Upper lobe of left lung (tissue), 6 donors: ENCODE measurements at regions not wholly inside any gene's neighbourhood (a gene's known extent, or its start where the extent isn't known, plus 50 kb on each side); places are given as distances from the start of the nearest gene placed in this dataset.
A peak's percentile ranks its signal among the peaks of the same experiment; 100 is the strongest.

Experiments used
- ATAC-seq, 2 donors: fragments of 200-7000 bp; cut with Tn5 transposase; one replicate each; pipeline ENCODE4 v1.9.1; 2022; ENCODE audit warnings: mild to moderate bottlenecking in 2 of 2, moderate library complexity in 2 of 2; ENCODE audit not compliant: low FRiP score in 2 of 2
- DNase-seq, 2 donors: peaks; one replicate each; pipeline ENCODE4 v3.0.0-alpha.2; 2019 to 2020
- H3K27ac ChIP-seq, 4 donors: fragments of 200-600 bp; sonication (generic); one replicate each; pipeline ENCODE4 v1.5.1; 2016 to 2019
- H3K27me3 ChIP-seq, 4 donors: fragments of 200-600 bp; sonication (generic); one replicate each; pipeline ENCODE4 v1.5.1; 2017 to 2019
- H3K36me3 ChIP-seq, 4 donors: fragments of 200-600 bp; sonication (generic); one replicate each; pipeline ENCODE4 v1.5.1; 2016 to 2019
- H3K4me1 ChIP-seq, 4 donors: fragments of 200-600 bp; sonication (generic); one replicate each; pipeline ENCODE4 v1.5.1; 2018 to 2019
- H3K4me3 ChIP-seq, 4 donors: fragments of 200-600 bp; sonication (generic); one replicate each; pipeline ENCODE4 v1.5.1; 2017 to 2019; ENCODE audit warnings: mild to moderate bottlenecking in 2 of 4, moderate library complexity in 1 of 4
- H3K9me3 ChIP-seq, 4 donors: fragments of 200-600 bp; sonication (generic); one replicate each; pipeline ENCODE4 v1.5.1; 2018 to 2019
- EP300 ChIP-seq, 4 donors: sonication (generic); formaldehyde crosslinking; IDR thresholded peaks; one replicate each; pipeline ENCODE4 v1.5.1; 2017; ENCODE audit warnings: antibody characterized with exemption in 4 of 4, control low read depth in 2 of 4
- POLR2A ChIP-seq, 4 donors: fragments of 450-650 bp; IDR thresholded peaks; one replicate each; pipeline ENCODE4 v1.5.1; 2016 to 2017; ENCODE audit warnings: antibody characterized with exemption in 4 of 4, mild to moderate bottlenecking in 2 of 4
- POLR2AphosphoS5 ChIP-seq, 2 donors: sonication (generic); formaldehyde crosslinking; IDR thresholded peaks; one replicate each; pipeline ENCODE4 v1.5.1; 2017; ENCODE audit warnings: antibody characterized with exemption in 2 of 2
- WGBS, 2 donors: methylation state at CpG; one replicate each; pipeline ENCODE4 v1.1.5; 2017 to 2018; 5-methylcytosine and 5-hydroxymethylcytosine counted together
- TF ChIP-seq, protein P1 (sequence below), 6 experiments: fragments of 450-650 bp in 4 of 6; fragments of 200-600 bp in 2 of 6; sonication (generic) in 2 of 6; IDR thresholded peaks; one replicate each; pipeline ENCODE4 v1.5.1; 2016 to 2019; ENCODE audit warnings: antibody characterized with exemption in 6 of 6
- donor health status: DM: no; HTN: no; CAD: no; lungs with moderate emphysema.
- donor health status: DM: no; HTN: yes; CAD: no; lungs with severe emphysema.

DNA sequence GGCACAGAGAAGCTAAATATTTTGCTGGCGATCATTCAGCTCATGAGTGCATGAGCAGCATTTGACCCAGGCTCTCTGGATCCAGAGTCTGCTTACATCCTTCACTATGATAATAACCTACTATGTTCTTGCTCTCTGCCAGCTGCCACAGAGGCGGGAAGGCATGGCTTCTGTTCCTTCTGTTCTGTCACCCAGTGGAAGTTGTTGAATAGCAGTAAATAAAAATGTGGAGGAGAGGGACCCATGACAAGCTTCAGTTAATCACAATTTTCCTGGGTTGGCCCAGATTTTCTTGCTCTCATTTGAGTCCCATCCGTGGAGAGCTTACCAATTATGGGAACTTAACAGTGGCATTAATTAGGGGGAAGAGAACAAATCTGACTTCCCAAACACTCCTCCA lies 250.1 kb upstream of the NOCT start:
- H3K4me3 ChIP-seq: no peak overlapping the region
- ATAC-seq (no peak), DNase-seq (no peak)
- H3K9me3 ChIP-seq: no peaks in the 10 kb centered on the region
- TF ChIP-seq, protein P1, sequence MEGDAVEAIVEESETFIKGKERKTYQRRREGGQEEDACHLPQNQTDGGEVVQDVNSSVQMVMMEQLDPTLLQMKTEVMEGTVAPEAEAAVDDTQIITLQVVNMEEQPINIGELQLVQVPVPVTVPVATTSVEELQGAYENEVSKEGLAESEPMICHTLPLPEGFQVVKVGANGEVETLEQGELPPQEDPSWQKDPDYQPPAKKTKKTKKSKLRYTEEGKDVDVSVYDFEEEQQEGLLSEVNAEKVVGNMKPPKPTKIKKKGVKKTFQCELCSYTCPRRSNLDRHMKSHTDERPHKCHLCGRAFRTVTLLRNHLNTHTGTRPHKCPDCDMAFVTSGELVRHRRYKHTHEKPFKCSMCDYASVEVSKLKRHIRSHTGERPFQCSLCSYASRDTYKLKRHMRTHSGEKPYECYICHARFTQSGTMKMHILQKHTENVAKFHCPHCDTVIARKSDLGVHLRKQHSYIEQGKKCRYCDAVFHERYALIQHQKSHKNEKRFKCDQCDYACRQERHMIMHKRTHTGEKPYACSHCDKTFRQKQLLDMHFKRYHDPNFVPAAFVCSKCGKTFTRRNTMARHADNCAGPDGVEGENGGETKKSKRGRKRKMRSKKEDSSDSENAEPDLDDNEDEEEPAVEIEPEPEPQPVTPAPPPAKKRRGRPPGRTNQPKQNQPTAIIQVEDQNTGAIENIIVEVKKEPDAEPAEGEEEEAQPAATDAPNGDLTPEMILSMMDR (IDR thresholded peaks at IDR 0.05): no peak
- TF ChIP-seq EP300 (IDR thresholded peaks at IDR 0.05) (no peak), POLR2A (IDR thresholded peaks at IDR 0.05) (no peak), POLR2AphosphoS5 (IDR thresholded peaks at IDR 0.05) (no peak)
- no peaks in the 10 kb centered on the region for H3K4me1 ChIP-seq
- no peaks in the 10 kb centered on the region for H3K36me3 ChIP-seq
- WGBS, 2 donors: 91 to 95% methylated on average over 3 of the region's 3 CpGs
- H3K27me3 ChIP-seq: no peaks in the 10 kb centered on the region
- H3K27ac ChIP-seq: no peak overlapping the region

DNA sequence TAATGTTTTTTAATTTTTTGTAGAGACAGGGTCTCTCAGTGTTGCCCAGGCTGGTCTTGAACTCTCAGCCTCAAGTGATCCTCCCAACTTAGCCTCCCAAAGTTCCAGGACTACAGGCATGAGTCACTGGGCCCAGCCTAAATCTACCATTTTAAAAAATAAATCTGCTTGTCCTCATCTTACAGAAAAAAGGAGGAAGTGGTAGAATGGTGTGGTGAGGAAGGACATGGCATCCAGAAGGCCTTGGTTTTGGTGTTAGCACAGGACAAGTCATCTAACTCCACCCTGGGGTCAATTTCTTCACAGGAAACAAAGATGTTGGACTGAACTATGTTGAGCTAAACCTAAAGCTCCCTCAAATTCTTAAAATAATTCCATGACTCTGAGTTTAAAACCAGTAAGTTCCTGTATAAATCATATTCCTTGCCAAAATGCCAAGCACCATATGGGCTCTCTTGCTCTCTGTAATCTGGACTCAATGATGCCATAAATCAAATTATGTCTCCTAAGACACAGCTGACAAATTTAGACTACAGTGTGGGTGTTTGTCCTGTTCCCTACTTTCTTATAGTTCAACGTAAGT lies 253.9 kb upstream of the NOCT start:
- DNase-seq: no peak
- Histone ChIP-seq H3K9me3 (no peaks in the 10 kb centered on the region), H3K4me1 (no peaks in the 10 kb centered on the region), H3K27ac (no peak overlapping the region), H3K27me3 (no peaks in the 10 kb centered on the region), H3K4me3 (no peak overlapping the region), H3K36me3 (no peaks in the 10 kb centered on the region)
- no peak for ATAC-seq
- 92 to 100% methylated on average over 1 of the region's 1 CpG for WGBS, 2 donors
- TF ChIP-seq POLR2AphosphoS5 (IDR thresholded peaks at IDR 0.05): no peak
- TF ChIP-seq POLR2A (IDR thresholded peaks at IDR 0.05): no peak
- TF ChIP-seq, protein P1 (IDR thresholded peaks at IDR 0.05): no peak
- TF ChIP-seq EP300 (IDR thresholded peaks at IDR 0.05): no peak

DNA sequence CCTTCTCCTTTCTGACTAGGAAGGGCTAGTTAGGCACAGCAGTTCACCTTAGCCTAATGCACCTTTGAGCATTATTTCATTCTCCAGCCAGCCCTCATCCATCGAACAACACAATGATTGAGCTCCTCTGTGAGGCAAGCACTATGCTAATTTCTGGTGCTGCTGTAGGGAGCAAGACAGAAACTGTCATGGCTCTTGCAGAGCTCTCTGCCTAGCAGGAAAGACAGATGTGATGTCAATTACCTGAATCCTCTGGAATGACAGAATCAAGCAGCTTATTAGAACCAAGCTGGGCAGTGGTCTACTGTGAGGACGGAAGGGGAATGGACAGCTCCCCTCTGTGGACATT lies 256.1 kb upstream of the NOCT start:
- no peak overlapping the region for H3K4me3 ChIP-seq
- no peak overlapping the region for H3K27ac ChIP-seq
- DNase-seq (no peak), ATAC-seq (no peak)
- no peaks in the 10 kb centered on the region for H3K36me3 ChIP-seq
- no peaks in the 10 kb centered on the region for H3K4me1 ChIP-seq
- 76 to 81% methylated on average over 2 of the region's 2 CpGs for WGBS, 2 donors
- H3K9me3 ChIP-seq: no peaks in the 10 kb centered on the region
- TF ChIP-seq EP300 (IDR thresholded peaks at IDR 0.05): no peak
- TF ChIP-seq POLR2AphosphoS5 (IDR thresholded peaks at IDR 0.05): no peak
- TF ChIP-seq POLR2A (IDR thresholded peaks at IDR 0.05): no peak
- TF ChIP-seq, protein P1 (IDR thresholded peaks at IDR 0.05): no peak
- no peaks in the 10 kb centered on the region for H3K27me3 ChIP-seq

DNA sequence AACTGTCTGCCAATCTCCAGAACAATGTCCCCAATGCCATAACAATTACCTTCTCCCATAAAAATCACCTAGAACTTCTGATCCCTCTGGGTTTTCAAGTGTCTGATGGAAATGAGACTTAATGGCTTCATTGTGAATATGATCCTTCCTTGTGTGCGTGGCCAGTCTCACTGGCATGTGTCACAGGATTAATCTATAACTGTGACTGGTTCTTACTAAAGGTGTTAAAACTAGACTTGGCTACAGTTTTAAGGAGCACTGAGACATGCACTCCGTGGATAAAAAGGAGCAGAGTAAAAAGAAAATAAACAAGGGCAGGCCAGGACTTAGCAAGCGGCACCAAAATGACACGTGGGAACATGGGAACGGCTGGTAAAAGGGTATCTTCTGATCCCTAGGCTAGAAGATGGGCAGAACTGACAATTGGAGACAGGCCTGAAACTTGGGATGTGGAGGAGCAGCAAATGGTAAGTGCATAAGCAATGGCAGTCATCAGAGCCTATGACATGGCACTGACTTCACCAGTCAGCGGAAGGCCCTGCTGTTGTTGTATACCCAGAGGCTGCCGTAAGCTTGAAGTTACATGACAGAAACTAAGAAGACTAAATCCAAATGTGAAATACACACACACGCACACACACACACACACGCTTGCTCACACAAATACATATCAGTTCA lies 256.6 kb upstream of the NOCT start:
- Histone ChIP-seq H3K4me1 (no peaks in the 10 kb centered on the region), H3K36me3 (no peaks in the 10 kb centered on the region), H3K4me3 (no peak overlapping the region), H3K9me3 (no peaks in the 10 kb centered on the region), H3K27me3 (no peaks in the 10 kb centered on the region), H3K27ac (no peak overlapping the region)
- DNase-seq (no peak), ATAC-seq (peak in 1 of 2 donors; percentile 16)
- no peak for TF ChIP-seq POLR2A (IDR thresholded peaks at IDR 0.05)
- no peak for TF ChIP-seq EP300 (IDR thresholded peaks at IDR 0.05)
- TF ChIP-seq, protein P1 (IDR thresholded peaks at IDR 0.05): no peak
- no peak for TF ChIP-seq POLR2AphosphoS5 (IDR thresholded peaks at IDR 0.05)
- 82 to 87% methylated on average over 9 of the region's 9 CpGs for WGBS, 2 donors

DNA sequence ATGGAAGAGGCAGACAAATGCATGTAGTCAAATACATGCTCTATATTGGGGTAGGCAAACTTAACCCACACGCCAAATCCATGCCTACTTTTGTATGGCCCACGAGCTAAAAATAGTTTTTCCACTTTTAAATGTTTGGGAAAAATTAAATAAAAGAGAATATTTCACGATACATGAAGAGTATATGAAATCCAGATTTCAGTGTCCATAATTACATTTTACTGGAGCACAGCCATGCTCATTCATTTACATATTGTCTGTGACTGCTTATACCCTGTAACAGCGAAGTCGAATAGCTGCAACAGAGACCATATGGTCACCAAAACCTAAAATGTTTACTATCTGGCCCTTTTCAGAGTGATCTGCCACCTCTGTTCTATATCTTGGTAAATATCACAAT lies 257.4 kb upstream of the NOCT start:
- Histone ChIP-seq H3K27ac (no peak overlapping the region), H3K4me3 (no peak overlapping the region), H3K4me1 (no peaks in the 10 kb centered on the region), H3K27me3 (no peaks in the 10 kb centered on the region), H3K9me3 (no peaks in the 10 kb centered on the region), H3K36me3 (no peaks in the 10 kb centered on the region)
- no peak for DNase-seq
- TF ChIP-seq EP300 (IDR thresholded peaks at IDR 0.05) (no peak), POLR2AphosphoS5 (IDR thresholded peaks at IDR 0.05) (no peak), POLR2A (IDR thresholded peaks at IDR 0.05) (no peak)
- TF ChIP-seq, protein P1 (IDR thresholded peaks at IDR 0.05): no peak
- no peak for ATAC-seq
- WGBS, 2 donors: 83 to 88% methylated on average over 5 of the region's 5 CpGs
